ENCODE measurements at regions not wholly inside any gene's neighbourhood (a gene's known extent, or its start where the extent isn't known, plus 50 kb on each side); places are given as distances from the start of the nearest gene placed in this dataset.

- TF ChIP-seq NR3C1 (CRISPR knock-in tag; IDR thresholded peaks at IDR 0.05) = no peak
- TF ChIP-seq ZNF432 (CRISPR knock-in tag; IDR thresholded peaks at IDR 0.05; ENCODE audit: borderline replicate concordance) = no peak
- TF ChIP-seq EZH2 (conservative IDR thresholded peaks at IDR 0.05; ENCODE audit: low read depth, low read length) = no peak
- TF ChIP-seq, protein P1, sequence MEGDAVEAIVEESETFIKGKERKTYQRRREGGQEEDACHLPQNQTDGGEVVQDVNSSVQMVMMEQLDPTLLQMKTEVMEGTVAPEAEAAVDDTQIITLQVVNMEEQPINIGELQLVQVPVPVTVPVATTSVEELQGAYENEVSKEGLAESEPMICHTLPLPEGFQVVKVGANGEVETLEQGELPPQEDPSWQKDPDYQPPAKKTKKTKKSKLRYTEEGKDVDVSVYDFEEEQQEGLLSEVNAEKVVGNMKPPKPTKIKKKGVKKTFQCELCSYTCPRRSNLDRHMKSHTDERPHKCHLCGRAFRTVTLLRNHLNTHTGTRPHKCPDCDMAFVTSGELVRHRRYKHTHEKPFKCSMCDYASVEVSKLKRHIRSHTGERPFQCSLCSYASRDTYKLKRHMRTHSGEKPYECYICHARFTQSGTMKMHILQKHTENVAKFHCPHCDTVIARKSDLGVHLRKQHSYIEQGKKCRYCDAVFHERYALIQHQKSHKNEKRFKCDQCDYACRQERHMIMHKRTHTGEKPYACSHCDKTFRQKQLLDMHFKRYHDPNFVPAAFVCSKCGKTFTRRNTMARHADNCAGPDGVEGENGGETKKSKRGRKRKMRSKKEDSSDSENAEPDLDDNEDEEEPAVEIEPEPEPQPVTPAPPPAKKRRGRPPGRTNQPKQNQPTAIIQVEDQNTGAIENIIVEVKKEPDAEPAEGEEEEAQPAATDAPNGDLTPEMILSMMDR (CRISPR knock-in tag; IDR thresholded peaks at IDR 0.05) = no peak
- no peak for TF ChIP-seq CBX5 (CRISPR knock-in tag; IDR thresholded peaks at IDR 0.05; ENCODE audit: borderline replicate concordance)
- no peak for TF ChIP-seq SATB2 (CRISPR knock-in tag; IDR thresholded peaks at IDR 0.05)
- TF ChIP-seq GABPB1 (CRISPR knock-in tag; IDR thresholded peaks at IDR 0.05) = no peak
- TF ChIP-seq POLR2A (IDR thresholded peaks at IDR 0.05; ENCODE audit: insufficient read depth in 1 of 2, low read depth in 2 of 2, low read length in 2 of 2) = no peak
- no peak for TF ChIP-seq SSRP1 (CRISPR knock-in tag; IDR thresholded peaks at IDR 0.05)
- TF ChIP-seq ZNF749 (CRISPR knock-in tag; IDR thresholded peaks at IDR 0.05; ENCODE audit: borderline replicate concordance) = no peak
- TF ChIP-seq, protein P2, sequence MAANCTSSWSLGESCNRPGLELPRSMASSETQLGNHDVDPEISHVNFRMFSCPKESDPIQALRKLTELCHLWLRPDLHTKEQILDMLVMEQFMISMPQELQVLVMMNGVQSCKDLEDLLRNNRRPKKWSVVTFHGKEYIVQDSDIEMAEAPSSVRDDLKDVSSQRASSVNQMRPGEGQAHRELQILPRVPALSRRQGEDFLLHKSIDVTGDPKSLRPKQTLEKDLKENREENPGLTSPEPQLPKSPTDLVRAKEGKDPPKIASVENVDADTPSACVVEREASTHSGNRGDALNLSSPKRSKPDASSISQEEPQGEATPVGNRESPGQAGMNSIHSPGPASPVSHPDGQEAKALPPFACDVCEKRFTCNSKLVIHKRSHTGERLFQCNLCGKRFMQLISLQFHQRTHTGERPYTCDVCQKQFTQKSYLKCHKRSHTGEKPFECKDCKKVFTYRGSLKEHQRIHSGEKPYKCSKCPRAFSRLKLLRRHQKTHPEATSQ (CRISPR knock-in tag; IDR thresholded peaks at IDR 0.05; ENCODE audit: borderline replicate concordance) = no peak
Observed at GRCh38 chr4:181874602-181875001, 368.6 kb upstream of the TENM3 start.

Data from HepG2 (cell line).